Ovary (tissue), 7 donors: ENCODE measurements at regions not wholly inside any gene's neighbourhood (a gene's known extent, or its start where the extent isn't known, plus 50 kb on each side); places are given as distances from the start of the nearest gene placed in this dataset.

Source experiments
- DNase-seq, 5 donors: peaks; one replicate each; pipeline ENCODE4 v3.0.0-alpha.2; 2019 to 2020
- H3K27ac ChIP-seq, 2 donors: fragments of 200-600 bp; one replicate each; pipeline versions ENCODE4 v1.5.1 to v1.8.0; 2019 to 2022
- H3K27me3 ChIP-seq: fragments of 200-600 bp; one replicate; pipeline ENCODE4 v1.8.0; 2022
- H3K36me3 ChIP-seq: fragments of 200-600 bp; sonication (generic); one replicate; pipeline ENCODE4 v1.5.1; 2019
- H3K4me1 ChIP-seq: one replicate; pipeline ENCODE4 v1.8.1; 2013; ENCODE audit warnings: mild to moderate bottlenecking, moderate library complexity; ENCODE audit not compliant: insufficient read depth
- H3K4me3 ChIP-seq: fragments of 200-600 bp; sonication (generic); one replicate; pipeline ENCODE4 v1.5.1; 2017
- H3K9me3 ChIP-seq, 2 donors: fragments of 200-600 bp in 1 of 2; sonication (generic) in 1 of 2; one replicate each; pipeline versions ENCODE4 v1.5.1 to v1.8.1; 2013 to 2019; ENCODE audit warnings: mild to moderate bottlenecking in 1 of 2, moderate library complexity in 1 of 2
- CTCF ChIP-seq, 3 donors: fragments of 450-650 bp in 2 of 3; fragments of 200-600 bp in 1 of 3; IDR thresholded peaks; one replicate each; pipeline versions ENCODE4 v1.5.1 to v1.8.0; 2016 to 2022; ENCODE audit warnings: antibody characterized with exemption in 3 of 3, mild to moderate bottlenecking in 1 of 3
- EP300 ChIP-seq: sonication (generic); formaldehyde crosslinking; IDR thresholded peaks from one replicate; pipeline ENCODE4 v1.6.1; 2017; ENCODE audit warnings: antibody characterized with exemption
- POLR2A ChIP-seq: fragments of 450-650 bp; IDR thresholded peaks from one replicate; pipeline ENCODE4 v1.6.1; 2017; ENCODE audit warnings: antibody characterized with exemption, mild to moderate bottlenecking, moderate library complexity
- WGBS, 3 donors: extraction: QIAGEN DNeasy Blood & Tissue Kit in 1 of 3; methylation state at CpG; one replicate each; pipeline versions ENCODE4 v1.1.5 to v1.1.7; 2013 to 2017; 5-methylcytosine and 5-hydroxymethylcytosine counted together
- intact Hi-C, 4 donors: fragments of 100-400 bp; cut with DNase I; formaldehyde crosslinking; loops; one replicate each; pipeline versions ENCODE4 v1.11.0 to v1.15.1; 2022 to 2023
- donor health status: DM: no; HTN: no; CAD: no; lungs with moderate emphysema.
- donor health status: DM: no; HTN: no; CAD: no.
- donor health status: Bipolar disorder and iron deficiency.
- donor health status: DM: no; HTN: no; CAD: no.
- donor health status: DM: yes; HTN: yes; CAD: no.

DNA sequence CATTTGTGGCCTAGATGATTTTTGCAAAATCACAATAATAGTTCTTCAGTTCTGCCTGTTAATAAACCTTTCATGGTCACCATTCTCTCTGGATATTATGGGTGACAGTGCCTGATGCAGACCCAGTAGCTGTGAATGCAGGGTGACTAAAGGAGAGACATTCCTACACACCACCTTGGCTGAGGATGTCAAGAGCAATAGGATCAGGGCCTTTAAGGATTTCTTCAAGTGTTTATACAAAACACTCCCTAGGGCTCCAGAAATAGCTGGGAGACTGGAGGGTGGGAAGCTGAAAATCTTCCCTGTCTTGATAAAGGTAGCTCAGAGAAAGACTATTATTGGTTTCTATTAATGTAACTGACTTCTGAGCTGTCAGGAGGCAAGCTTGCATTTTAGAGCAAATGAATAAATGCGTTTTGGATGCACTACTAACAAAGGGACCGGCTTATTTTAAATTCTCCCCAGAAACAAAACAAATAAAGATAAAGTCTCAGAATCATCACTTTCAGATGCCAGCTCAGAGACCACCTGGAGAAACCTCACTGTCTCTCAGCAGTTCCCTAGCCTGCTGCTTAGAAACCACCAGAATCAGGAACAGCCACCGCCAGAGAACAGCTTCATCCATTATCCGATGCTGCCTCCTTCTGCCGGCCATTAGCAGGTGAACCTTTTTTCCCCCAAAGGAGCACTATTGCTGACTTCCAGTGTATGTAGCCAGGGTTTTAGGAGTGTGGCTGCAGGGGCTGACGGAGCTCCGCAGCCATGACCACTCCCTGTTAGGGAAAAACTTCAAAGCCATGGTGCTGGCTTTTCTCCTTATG is 171.4 kb upstream of the DYNLRB2 start:
- TF ChIP-seq POLR2A (no peak), CTCF (IDR thresholded peaks at IDR 0.05) (peak; percentile 26 to 66 (median 49)), EP300 (no peak)
- no peak overlapping the region for H3K27ac ChIP-seq
- WGBS, 3 donors, result 15 to 24% (median 18%) methylated on average over 7 of the region's 7 CpGs

DNA sequence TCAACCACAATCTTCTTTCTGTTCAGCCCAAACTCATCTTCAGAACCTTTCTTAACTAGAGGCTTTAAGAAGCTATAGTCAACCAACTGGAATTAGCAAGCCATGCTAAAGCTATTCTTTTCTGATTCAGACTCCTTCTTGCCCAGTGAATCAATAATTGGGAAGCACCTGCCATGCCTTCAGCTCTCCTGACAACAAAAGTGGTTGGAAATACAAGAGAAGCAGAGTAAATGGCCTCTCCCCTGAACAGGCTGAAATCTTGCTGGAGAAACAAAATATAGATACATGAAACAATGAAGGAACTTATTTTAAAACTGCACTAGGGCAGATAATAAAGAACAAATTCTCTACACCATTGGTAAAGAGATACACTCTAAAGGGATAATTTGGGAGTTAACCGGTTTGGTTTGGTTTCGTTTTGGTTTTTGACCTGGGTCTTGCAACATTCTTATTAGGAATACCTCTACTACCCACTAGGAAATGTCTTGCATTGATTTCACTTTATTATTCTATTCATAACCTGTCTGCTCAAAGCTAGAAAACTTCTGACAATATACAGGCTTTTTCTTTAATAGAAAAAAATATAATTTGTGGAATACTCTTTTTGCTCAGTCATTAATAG is 173.6 kb upstream of the DYNLRB2 start:
- no peak for TF ChIP-seq EP300
- TF ChIP-seq CTCF (IDR thresholded peaks at IDR 0.05), result no peak
- no peak for TF ChIP-seq POLR2A
- H3K36me3 ChIP-seq, result no peaks in the 10 kb centered on the region
- no peak for DNase-seq
- H3K27ac ChIP-seq, result no peak overlapping the region
- no peaks in the 10 kb centered on the region for H3K4me1 ChIP-seq
- H3K9me3 ChIP-seq, result no peaks in the 10 kb centered on the region
- H3K4me3 ChIP-seq, result no peak overlapping the region
- WGBS, 3 donors, result 14 to 26% (median 20%) methylated on average over 2 of the region's 2 CpGs
- intact Hi-C loops, result no loop called here
- H3K27me3 ChIP-seq, result no peaks in the 10 kb centered on the region

More for the DNA sequence above, 171.4 kb upstream of the DYNLRB2 start:
- intact Hi-C loops, result no loop called here
- Histone ChIP-seq H3K9me3 (no peaks in the 10 kb centered on the region), H3K27me3 (no peaks in the 10 kb centered on the region), H3K36me3 (no peaks in the 10 kb centered on the region), H3K4me3 (no peak overlapping the region), H3K4me1 (no peaks in the 10 kb centered on the region)
- peak; percentile 37 to 67 (median 57) for DNase-seq

DNA sequence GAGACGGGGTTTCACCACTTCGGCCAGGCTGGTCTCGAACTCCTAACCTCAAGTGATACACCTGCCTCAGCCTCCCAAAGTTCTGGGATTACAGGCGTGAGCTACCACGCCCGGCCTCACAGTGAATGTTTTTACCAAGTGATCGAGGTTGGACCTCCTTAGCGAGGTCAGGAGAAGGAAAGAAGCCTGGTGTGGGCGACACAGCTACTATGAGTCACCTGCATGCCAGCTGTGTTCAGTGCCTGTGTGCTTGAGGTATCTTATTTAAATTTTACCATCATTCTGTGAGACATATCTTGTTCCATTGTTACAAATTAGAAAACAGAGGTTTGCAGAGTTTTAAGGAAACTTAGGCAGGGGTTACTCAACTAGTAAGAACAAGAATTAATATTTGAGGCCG is 174.8 kb upstream of the DYNLRB2 start:
- intact Hi-C loops, result no loop called here
- H3K4me1 ChIP-seq, result no peaks in the 10 kb centered on the region

GRCh38 chr16:80362816-80363215 is 178.0 kb upstream of the DYNLRB2 start:
- intact Hi-C loops, result no loop called here
- no peak for TF ChIP-seq CTCF (IDR thresholded peaks at IDR 0.05)
- no peak for TF ChIP-seq EP300
- 93 to 96% (median 93%) methylated on average over 3 of the region's 3 CpGs for WGBS, 3 donors
- Histone ChIP-seq H3K9me3 (no peaks in the 10 kb centered on the region), H3K4me1 (no peaks in the 10 kb centered on the region), H3K36me3 (no peaks in the 10 kb centered on the region), H3K4me3 (no peak overlapping the region), H3K27me3 (no peaks in the 10 kb centered on the region), H3K27ac (no peak overlapping the region)
- no peak for DNase-seq

More for the DNA sequence above, 174.8 kb upstream of the DYNLRB2 start:
- Histone ChIP-seq H3K27me3 (no peaks in the 10 kb centered on the region), H3K27ac (no peak overlapping the region), H3K36me3 (no peaks in the 10 kb centered on the region), H3K4me3 (no peak overlapping the region), H3K9me3 (no peaks in the 10 kb centered on the region)
- 90 to 93% (median 92%) methylated on average over 10 of the region's 10 CpGs for WGBS, 3 donors
- no peak for TF ChIP-seq EP300
- TF ChIP-seq POLR2A, result no peak
- no peak for TF ChIP-seq CTCF (IDR thresholded peaks at IDR 0.05)
- no peak for DNase-seq
